HEK293T (cell line): ENCODE measurements at regions not wholly inside any gene's neighbourhood (a gene's known extent, or its start where the extent isn't known, plus 50 kb on each side); places are given as distances from the start of the nearest gene placed in this dataset.

ENCODE experiments used
- BHLHE40 ChIP-seq: fragments of 450-650 bp; IDR thresholded peaks from 2 replicates; pipeline ENCODE4 v1.6.1; 2016; ENCODE audit warnings: mild to moderate bottlenecking, moderate library complexity, borderline replicate concordance
- ELF4 ChIP-seq: fragments of 450-650 bp; IDR thresholded peaks from 2 replicates; pipeline ENCODE4 v1.6.1; 2017; ENCODE audit warnings: antibody characterized with exemption
- FOXM1 ChIP-seq: fragments of 450-650 bp; IDR thresholded peaks from 2 replicates; pipeline ENCODE4 v1.6.1; 2017; ENCODE audit warnings: mild to moderate bottlenecking, borderline replicate concordance
- SP1 ChIP-seq: fragments of 450-650 bp; IDR thresholded peaks from 2 replicates; pipeline ENCODE4 v1.6.1; 2017
- SUZ12 ChIP-seq: fragments of 450-650 bp; IDR thresholded peaks from 2 replicates; pipeline ENCODE4 v1.6.1; 2016; ENCODE audit warnings: mild to moderate bottlenecking

DNA sequence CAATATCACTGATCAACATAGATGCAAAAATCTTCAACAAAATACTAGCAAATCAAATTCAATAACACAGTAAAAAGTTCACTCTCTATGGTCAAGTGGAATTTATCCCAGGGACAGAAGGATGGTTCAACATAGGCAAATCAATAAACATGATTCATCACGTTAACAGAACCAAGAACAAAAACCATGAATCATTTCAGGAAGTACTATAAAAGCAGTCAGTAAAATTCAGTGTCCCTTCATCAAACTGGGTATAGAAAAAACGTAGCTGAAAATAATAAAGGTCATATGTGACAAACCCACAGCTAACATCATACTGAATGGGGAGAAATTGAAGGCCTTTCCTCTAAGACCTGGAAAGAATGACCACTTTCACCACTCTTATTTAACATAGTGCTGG, 172.1 kb downstream of the POLR2M start:
- TF ChIP-seq ELF4 (no peak), SUZ12 (no peak), FOXM1 (no peak), BHLHE40 (no peak), SP1 (no peak)
